Ovary (tissue), 7 donors: ENCODE measurements at regions not wholly inside any gene's neighbourhood (a gene's known extent, or its start where the extent isn't known, plus 50 kb on each side); places are given as distances from the start of the nearest gene placed in this dataset.

Source experiments
- DNase-seq, 5 donors: peaks; one replicate each; pipeline ENCODE4 v3.0.0-alpha.2; 2019 to 2020
- H3K27ac ChIP-seq, 2 donors: fragments of 200-600 bp; one replicate each; pipeline versions ENCODE4 v1.5.1 to v1.8.0; 2019 to 2022
- H3K27me3 ChIP-seq: fragments of 200-600 bp; one replicate; pipeline ENCODE4 v1.8.0; 2022
- H3K36me3 ChIP-seq: fragments of 200-600 bp; sonication (generic); one replicate; pipeline ENCODE4 v1.5.1; 2019
- H3K4me1 ChIP-seq: one replicate; pipeline ENCODE4 v1.8.1; 2013; ENCODE audit warnings: mild to moderate bottlenecking, moderate library complexity; ENCODE audit not compliant: insufficient read depth
- H3K4me3 ChIP-seq: fragments of 200-600 bp; sonication (generic); one replicate; pipeline ENCODE4 v1.5.1; 2017
- H3K9me3 ChIP-seq, 2 donors: fragments of 200-600 bp in 1 of 2; sonication (generic) in 1 of 2; one replicate each; pipeline versions ENCODE4 v1.5.1 to v1.8.1; 2013 to 2019; ENCODE audit warnings: mild to moderate bottlenecking in 1 of 2, moderate library complexity in 1 of 2
- CTCF ChIP-seq, 3 donors: fragments of 450-650 bp in 2 of 3; fragments of 200-600 bp in 1 of 3; IDR thresholded peaks; one replicate each; pipeline versions ENCODE4 v1.5.1 to v1.8.0; 2016 to 2022; ENCODE audit warnings: antibody characterized with exemption in 3 of 3, mild to moderate bottlenecking in 1 of 3
- EP300 ChIP-seq: sonication (generic); formaldehyde crosslinking; IDR thresholded peaks from one replicate; pipeline ENCODE4 v1.6.1; 2017; ENCODE audit warnings: antibody characterized with exemption
- POLR2A ChIP-seq: fragments of 450-650 bp; IDR thresholded peaks from one replicate; pipeline ENCODE4 v1.6.1; 2017; ENCODE audit warnings: antibody characterized with exemption, mild to moderate bottlenecking, moderate library complexity
- WGBS, 3 donors: extraction: QIAGEN DNeasy Blood & Tissue Kit in 1 of 3; methylation state at CpG; one replicate each; pipeline versions ENCODE4 v1.1.5 to v1.1.7; 2013 to 2017; 5-methylcytosine and 5-hydroxymethylcytosine counted together
- intact Hi-C, 4 donors: fragments of 100-400 bp; cut with DNase I; formaldehyde crosslinking; loops; one replicate each; pipeline versions ENCODE4 v1.11.0 to v1.15.1; 2022 to 2023
- donor health status: DM: no; HTN: no; CAD: no; lungs with moderate emphysema.
- donor health status: DM: no; HTN: no; CAD: no.
- donor health status: Bipolar disorder and iron deficiency.
- donor health status: DM: no; HTN: no; CAD: no.
- donor health status: DM: yes; HTN: yes; CAD: no.

DNA sequence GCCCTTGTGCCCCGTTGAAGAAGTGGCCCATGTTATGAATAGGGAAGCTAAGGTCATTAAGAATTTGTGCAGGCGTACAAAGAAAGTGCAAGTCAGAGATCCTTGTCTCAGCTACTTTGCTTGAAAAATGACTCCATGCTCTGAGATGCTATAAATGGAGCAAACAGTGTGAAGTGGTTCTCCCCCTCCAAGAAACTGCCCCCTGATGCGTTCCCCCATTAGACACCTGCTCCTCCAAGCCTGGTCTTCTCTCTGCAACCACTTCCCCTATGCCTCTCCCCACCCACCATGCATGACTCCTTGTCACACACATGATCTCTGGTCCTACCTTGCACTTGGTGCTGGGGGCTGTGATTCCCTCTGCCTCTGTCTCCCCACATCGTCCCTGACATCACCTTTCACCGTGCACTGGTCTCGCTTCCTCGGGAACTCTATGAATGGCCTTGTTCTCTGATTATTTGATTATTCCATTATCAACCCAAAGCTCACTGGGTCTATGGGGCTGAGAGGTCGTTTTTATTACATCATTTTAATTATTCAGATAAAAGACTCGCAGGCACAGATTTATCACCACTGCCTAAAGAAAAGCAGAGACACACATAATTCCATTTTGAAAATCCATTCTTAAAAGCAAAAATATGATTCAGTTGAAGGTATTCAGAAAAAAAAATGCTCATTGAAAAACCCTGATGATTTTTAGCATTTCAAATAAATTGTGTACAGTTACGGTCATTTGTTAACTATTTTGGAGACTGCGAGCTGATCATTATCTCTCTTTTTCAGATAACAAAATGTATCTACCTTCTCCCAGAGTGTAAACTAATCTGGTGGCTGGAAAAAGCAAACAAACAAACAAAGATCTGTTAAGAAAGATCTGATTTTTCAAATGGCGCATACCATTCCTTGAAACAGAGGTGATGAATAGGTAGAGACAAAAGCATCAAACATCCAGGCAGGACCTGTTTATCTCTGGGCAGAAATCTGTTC, 294.9 kb downstream of the SOX11 start:
- TF ChIP-seq EP300, result no peak
- TF ChIP-seq POLR2A, result no peak
- TF ChIP-seq CTCF (IDR thresholded peaks at IDR 0.05), result no peak
- WGBS, 3 donors, result 76% methylated on average over 12 of the region's 12 CpGs

GRCh38 chr2:5988120-5988519, 295.9 kb downstream of the SOX11 start:
- TF ChIP-seq CTCF (IDR thresholded peaks at IDR 0.05) (no peak), POLR2A (no peak), EP300 (no peak)
- intact Hi-C loops, result no loop called here

More for the DNA sequence above, 294.9 kb downstream of the SOX11 start:
- no peaks in the 10 kb centered on the region for H3K4me1 ChIP-seq
- H3K27me3 ChIP-seq, result no peaks in the 10 kb centered on the region
- no peaks in the 10 kb centered on the region for H3K9me3 ChIP-seq
- H3K27ac ChIP-seq, result no peak overlapping the region
- no peak for DNase-seq
- intact Hi-C loops, result no loop called here
- H3K4me3 ChIP-seq, result no peak overlapping the region
- H3K36me3 ChIP-seq, result no peaks in the 10 kb centered on the region

GRCh38 chr2:5990086-5990485, 297.9 kb downstream of the SOX11 start:
- no peak for DNase-seq
- no peak for TF ChIP-seq EP300
- no peak for TF ChIP-seq CTCF (IDR thresholded peaks at IDR 0.05)
- no peak for TF ChIP-seq POLR2A
- intact Hi-C loops, result no loop called here
- H3K4me3 ChIP-seq, result no peak overlapping the region
- WGBS, 3 donors, result 76 to 85% (median 80%) methylated on average over 5 of the region's 5 CpGs
- H3K4me1 ChIP-seq, result no peaks in the 10 kb centered on the region
- no peaks in the 10 kb centered on the region for H3K36me3 ChIP-seq
- no peak overlapping the region for H3K27ac ChIP-seq
- no peaks in the 10 kb centered on the region for H3K9me3 ChIP-seq
- H3K27me3 ChIP-seq, result no peaks in the 10 kb centered on the region

More at GRCh38 chr2:5988120-5988519, 295.9 kb downstream of the SOX11 start:
- H3K9me3 ChIP-seq, result no peaks in the 10 kb centered on the region
- H3K4me3 ChIP-seq, result no peak overlapping the region
- no peaks in the 10 kb centered on the region for H3K4me1 ChIP-seq
- WGBS, 3 donors, result 76 to 81% (median 79%) methylated on average over 3 of the region's 3 CpGs
- no peak for DNase-seq
- no peaks in the 10 kb centered on the region for H3K27me3 ChIP-seq
- no peaks in the 10 kb centered on the region for H3K36me3 ChIP-seq
- no peak overlapping the region for H3K27ac ChIP-seq

DNA sequence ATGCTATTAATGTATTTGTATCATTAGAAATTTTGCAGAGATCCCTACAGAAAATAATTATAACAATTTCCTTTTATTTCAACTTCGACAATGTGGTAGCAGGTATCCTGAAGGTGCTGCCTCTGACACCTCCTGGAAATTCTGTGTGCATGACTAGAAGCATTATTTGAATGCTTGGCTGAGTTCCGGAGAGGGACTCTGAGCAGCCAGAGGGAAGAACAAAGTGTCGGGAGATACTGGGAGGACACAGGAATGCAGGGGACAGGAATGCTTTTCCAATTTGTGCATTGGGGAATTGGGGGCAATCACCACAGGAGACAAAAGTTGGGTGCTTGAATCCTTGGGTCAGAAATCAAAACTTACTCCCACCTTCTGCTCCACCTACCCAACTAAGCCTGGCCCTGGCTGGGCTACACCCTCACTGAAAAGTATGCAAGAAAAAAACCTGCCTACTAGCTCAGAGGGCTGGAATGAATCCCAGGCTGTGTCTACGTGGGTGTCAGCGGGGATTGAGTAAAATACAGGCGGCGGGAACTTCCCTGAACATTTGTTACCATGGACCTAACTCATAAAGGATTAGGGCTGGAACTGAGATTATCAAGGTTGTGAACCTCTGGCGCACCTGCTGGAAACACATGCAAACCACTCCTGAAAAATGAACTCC, 299.3 kb downstream of the SOX11 start:
- intact Hi-C loops, result no loop called here
- Histone ChIP-seq H3K27ac (no peak overlapping the region), H3K36me3 (no peaks in the 10 kb centered on the region), H3K4me3 (no peak overlapping the region), H3K9me3 (no peaks in the 10 kb centered on the region), H3K4me1 (no peaks in the 10 kb centered on the region), H3K27me3 (no peaks in the 10 kb centered on the region)
- no peak for TF ChIP-seq EP300
- no peak for TF ChIP-seq CTCF (IDR thresholded peaks at IDR 0.05)
- no peak for TF ChIP-seq POLR2A
- no peak for DNase-seq
- 25 to 37% (median 25%) methylated on average over 8 of the region's 8 CpGs for WGBS, 3 donors
